Stimulated activated CD4-positive, alpha-beta T cell treated with anti-CD3 and anti-CD28 coated beads, Interleukin-1b, Interleukin-23, amount 100 ng/mL, for 4 hours (primary cell): ENCODE measurements at regions not wholly inside any gene's neighbourhood (a gene's known extent, or its start where the extent isn't known, plus 50 kb on each side); places are given as distances from the start of the nearest gene placed in this dataset.

Source experiments
- DNase-seq, 2 donors: peaks; one replicate each; pipeline ENCODE4 v3.0.0-alpha.2; 2020; ENCODE audit warnings: low read depth in 2 of 2

- no peak for DNase-seq
Observed at GRCh38 chr1:55631509-55631908, 416.3 kb upstream of the USP24 start.

DNA sequence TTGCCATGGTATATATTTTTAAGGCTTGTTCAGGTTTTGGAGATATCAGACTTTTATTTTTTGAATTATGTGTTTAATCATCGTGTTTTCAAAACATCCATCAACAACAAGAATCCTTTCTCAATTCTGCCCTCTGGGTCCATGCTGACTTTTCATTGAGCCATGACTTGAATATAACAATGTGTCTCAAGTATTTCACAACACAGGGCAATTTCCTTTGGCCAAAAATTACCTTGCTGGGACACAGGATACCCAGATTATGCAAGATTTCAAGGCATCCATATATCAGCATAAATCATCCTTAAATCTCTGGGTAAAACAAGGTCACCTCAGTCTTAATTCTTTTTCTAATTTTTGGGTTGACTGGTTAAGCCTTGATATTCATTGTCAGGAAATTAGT lies 411.2 kb upstream of the USP24 start:
- no peak for DNase-seq

DNA sequence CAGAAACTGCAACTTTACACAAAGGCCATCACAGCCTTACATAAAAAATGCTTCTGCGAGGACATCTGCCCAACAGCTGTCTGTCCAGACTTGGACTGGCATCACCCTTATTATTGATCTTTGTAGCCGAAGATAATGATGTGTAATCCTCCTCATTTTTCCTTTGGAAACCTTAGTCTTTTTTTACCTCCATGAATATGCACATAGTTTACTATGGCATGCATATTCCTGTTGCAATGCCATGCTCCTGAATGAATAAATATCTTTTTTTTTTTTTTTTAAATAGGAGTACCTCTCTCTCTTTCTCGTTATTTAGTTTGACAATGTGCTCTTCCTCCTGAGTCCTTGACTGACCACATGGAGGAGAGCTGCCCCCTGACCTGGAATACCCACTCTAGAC lies 409.6 kb upstream of the USP24 start:
- DNase-seq, result no peak

- no peak for DNase-seq
Observed at GRCh38 chr1:55623311-55623710, 408.1 kb upstream of the USP24 start.

DNA sequence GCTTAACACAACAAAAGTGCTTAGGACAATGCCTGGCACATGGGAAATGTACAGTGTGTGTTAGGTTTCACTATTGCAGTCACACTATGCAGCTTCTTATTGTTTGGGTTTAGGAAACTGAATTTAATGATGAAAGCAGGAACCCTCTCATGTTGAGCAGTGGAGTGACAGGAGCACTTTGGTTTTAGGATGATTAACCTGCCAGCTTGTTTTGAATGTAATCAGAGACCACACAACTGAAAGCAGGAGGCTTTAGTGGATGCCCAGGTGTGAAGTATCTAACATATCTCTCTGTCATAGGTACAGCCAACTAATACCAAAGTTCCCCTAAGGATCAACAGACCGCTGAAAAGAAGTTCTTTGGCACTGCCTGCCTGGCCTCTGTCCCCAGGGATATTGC lies 406.9 kb upstream of the USP24 start:
- no peak for DNase-seq

DNA sequence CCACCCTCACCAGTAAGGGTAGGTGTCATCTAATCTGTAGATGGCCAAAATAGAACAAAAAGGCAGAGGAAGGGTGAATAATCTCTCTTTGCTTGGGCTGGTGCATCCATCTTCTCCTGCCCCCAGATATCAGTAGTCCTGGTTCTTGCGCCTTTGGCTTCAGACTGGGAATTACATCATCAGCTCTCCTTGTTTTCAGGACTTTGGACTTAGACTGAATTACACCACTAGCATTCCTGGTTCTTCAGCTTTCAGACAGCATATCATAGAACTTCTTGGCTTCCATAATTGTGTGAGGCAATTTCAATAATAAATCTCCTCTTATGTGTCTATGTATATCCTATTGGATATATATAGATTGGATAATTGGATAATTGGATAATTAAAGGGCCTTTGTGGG lies 403.0 kb upstream of the USP24 start:
- DNase-seq, result no peak

DNA sequence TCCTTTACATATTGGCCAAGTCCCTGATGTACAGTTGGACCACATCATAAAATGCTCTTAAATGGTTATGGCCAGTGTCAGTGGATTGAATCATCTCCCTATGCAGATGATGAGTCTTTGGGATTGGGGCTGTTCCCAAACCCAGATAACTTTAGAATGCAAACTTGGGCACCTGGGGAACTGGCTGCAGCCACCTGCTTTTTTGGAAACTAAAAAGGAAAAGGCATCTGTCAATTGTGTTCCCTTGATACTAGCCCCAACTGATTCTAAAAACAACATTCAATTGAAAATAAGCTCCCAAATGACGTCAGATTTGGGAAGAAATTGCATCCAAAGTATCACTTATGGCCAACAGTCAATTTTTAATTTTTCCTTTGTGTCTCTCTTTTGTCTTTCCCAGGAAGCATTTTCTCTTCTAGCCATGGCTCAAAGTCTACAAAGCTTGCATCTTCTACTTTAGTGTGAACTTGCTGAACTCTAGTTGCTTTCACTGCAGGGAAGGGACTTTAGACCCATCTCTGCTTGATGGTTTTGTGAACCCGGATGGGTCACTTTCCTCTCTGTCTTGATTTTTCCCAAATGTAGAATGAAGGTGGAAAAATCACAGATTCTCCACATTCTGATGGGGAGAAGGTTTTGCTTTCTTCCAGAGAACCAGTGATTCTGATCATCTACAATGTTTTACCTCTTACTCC lies 402.3 kb upstream of the USP24 start:
- DNase-seq, result no peak

GRCh38 chr1:55612988-55613387 lies 397.8 kb upstream of the USP24 start:
- no peak for DNase-seq

- DNase-seq, result no peak
Observed at GRCh38 chr1:55611123-55611522, 396.0 kb upstream of the USP24 start.

- no peak for DNase-seq
Observed at GRCh38 chr1:55610203-55610602, 395.0 kb upstream of the USP24 start.

GRCh38 chr1:55609630-55610029 lies 394.5 kb upstream of the USP24 start:
- DNase-seq, result no peak

GRCh38 chr1:55605155-55605554 lies 390.0 kb upstream of the USP24 start:
- no peak for DNase-seq

DNA sequence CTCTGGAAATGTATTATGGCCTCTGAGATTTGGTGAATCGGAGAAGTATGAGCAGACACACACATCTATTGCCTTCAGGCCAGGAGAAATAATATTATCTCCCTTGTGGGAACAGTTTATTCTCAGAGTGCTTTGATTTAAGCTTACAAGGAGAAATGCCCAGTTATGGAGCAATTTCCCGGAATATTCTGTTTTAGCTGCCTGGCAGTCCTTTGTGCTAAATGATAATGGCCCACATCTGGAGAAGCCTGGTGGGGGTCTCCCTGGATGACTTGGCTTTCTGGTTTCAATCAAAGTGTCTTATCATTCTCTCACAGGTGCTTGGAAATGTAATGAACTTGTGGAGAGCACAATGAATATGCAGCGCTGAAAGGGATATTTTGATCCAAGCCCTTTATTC lies 389.6 kb upstream of the USP24 start:
- DNase-seq, result no peak

DNA sequence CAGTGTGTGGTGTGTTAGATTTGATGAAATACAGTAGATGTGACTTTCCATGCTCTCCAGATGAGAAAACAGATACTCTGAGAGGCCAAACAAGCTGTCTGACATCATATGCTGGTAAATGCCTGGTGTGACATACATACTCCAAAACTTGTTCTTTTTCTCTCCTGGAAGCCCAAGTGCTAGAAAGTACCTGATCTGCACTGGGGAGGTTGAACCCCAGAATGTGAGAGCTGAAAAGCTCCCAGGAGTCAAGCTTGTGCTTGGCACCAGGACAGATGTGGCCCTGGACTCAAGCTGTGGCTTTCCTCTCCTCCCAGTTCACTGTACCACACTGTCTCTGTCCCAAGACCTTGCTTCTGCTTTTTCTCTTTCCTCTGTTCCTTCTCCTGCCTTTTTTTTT lies 389.0 kb upstream of the USP24 start:
- no peak for DNase-seq

DNA sequence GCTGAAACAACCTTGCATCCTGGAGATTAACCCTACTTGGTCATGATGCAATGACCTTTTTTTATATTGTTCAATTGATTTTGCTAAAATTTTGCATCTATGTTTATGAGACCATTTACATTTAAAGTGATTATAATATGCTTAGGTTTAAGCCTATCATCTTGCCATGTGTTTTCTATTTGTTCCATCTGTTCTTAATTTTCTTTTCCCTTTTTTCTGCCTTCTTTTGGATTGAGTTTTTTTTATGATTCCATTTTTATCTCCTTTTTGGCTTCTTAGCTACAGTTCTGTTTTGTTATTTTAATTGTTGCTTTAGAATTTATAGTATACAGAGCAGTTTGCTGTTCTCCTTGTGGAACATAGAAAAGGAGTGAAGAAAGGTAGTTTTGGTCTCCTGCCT lies 385.1 kb upstream of the USP24 start:
- no peak for DNase-seq

DNA sequence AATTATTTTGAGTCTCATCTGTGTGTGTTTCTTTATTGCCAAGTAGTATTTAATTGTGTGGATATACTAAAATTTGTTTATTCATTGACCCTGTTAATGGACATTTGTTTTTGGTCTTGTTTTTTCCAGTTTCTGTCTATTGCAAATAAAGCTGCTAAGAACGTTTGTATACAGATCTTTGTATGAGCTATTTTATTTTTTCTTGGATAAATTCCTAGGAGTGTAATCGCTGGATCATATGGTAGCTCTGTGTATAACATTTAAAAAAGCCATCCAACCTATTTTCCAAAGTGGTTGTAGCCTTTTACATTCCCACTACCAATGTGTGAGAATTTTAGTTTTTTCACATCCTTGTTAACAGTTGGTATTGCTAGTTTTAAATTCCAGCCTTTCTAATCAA lies 382.7 kb upstream of the USP24 start:
- no peak for DNase-seq

- DNase-seq, result no peak
Observed at GRCh38 chr1:55594701-55595100, 379.5 kb upstream of the USP24 start.

DNA sequence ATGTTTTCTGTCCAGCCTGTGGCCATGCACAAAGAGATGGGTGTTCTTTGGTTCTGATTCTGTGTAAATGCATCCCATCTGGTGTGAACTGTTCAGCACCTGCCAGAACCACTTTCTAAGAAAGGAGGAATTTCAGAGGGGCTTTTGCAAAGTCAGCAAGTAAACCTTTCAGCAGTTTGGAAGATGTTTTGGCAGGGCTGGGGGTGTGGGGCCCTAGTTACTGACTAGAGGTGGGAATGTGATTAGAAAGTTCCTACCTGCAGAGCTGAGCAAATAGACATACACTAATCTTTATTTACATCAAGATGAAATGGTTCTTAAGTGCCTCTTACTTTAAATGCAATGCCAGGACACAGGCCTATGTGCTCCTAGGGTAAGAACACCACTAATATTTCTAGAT lies 378.1 kb upstream of the USP24 start:
- no peak for DNase-seq

DNA sequence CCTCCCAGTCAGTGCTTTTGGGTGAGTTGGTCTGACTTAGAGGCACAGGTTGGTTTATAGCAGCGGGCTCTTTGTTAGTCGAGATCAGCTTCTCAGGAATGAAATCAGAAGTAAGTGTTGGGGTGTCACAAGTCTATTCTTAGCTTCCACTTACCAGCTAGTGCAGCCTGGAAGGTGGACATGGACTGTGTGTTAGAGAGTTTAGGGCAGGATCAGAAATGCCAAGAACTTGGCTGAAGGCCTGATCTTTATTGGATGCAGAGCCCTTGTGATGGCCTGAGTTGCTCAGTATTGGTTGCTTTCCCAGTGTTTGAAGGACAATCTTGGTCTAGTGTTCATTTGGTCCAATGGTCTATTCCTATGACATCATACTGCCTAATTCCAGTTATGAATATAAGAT lies 377.0 kb upstream of the USP24 start:
- DNase-seq, result no peak

- no peak for DNase-seq
Observed at GRCh38 chr1:55589671-55590297, 374.6 kb upstream of the USP24 start.

DNA sequence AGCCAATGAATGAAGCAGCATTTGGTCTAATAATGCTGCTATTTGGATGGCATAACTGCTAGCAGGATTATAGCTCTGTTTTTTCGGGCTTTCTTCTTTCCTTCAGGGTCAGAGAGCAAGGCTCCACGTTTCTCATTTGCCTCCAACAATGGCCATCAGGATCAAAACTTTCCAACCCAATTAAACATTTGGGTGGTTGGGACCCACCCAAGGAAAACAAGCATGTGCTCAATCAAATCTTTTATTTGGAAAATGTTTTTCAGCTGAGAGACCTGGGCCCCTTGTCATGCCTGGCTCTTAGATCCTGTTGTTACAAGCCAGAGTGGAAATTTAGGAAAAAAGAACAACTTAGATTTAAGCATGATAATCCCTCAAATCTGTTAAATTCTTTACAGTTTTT lies 373.1 kb upstream of the USP24 start:
- no peak for DNase-seq

- no peak for DNase-seq
Observed at GRCh38 chr1:55586771-55587170, 371.6 kb upstream of the USP24 start.

DNA sequence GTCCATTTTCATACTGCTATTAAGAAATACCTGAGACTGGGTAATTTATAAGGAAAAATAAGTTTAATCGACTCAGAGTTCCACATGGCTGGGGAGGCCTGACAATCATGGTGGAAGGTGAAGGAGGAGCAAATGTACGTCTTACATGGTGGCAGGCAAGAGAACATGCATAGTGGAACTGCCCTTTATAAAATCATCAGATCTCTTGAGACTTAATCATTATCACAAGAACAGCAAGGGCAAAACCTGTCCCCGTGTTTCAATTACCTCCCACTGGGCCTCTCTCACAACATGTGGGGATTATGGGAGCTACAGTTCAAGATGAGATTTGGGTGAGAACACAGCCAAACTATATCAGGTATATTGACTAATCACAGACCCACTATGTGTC lies 370.2 kb upstream of the USP24 start:
- DNase-seq, result no peak
